ENCODE measurements at regions not wholly inside any gene's neighbourhood (a gene's known extent, or its start where the extent isn't known, plus 50 kb on each side); places are given as distances from the start of the nearest gene placed in this dataset.

GRCh38 chr11:38582756-38583155 is 1984.7 kb upstream of the RAG2 start:
- no peak for TF ChIP-seq POLR2A (IDR thresholded peaks at IDR 0.05; ENCODE audit: borderline replicate concordance, extremely low read depth, insufficient read depth, insufficient read length)
- TF ChIP-seq EZH2 (IDR thresholded peaks at IDR 0.05), result no peak
- no peak for TF ChIP-seq CTCF (IDR thresholded peaks at IDR 0.05 in 2 of 3, conservative IDR thresholded peaks at IDR 0.05 in 1 of 3; ENCODE audit: borderline replicate concordance in 1 of 3, insufficient read depth in 1 of 3, low read depth in 2 of 3, low read length in 2 of 3)
- TF ChIP-seq ZNF274 (IDR thresholded peaks at IDR 0.05; ENCODE audit: low read depth, low read length), result no peak
- no peak for TF ChIP-seq POLR2AphosphoS5 (IDR thresholded peaks at IDR 0.05; ENCODE audit: low read depth, low read length)
- TF ChIP-seq RAD21 (IDR thresholded peaks at IDR 0.05; ENCODE audit: low read depth), result no peak
- no peak for TF ChIP-seq ZFX (IDR thresholded peaks at IDR 0.05)
- no peak for TF ChIP-seq FOSL1 (IDR thresholded peaks at IDR 0.05; ENCODE audit: low read depth)
